ENCODE measurements at regions not wholly inside any gene's neighbourhood (a gene's known extent, or its start where the extent isn't known, plus 50 kb on each side); places are given as distances from the start of the nearest gene placed in this dataset.
A peak's percentile ranks its signal among the peaks of the same experiment; 100 is the strongest.

DNA sequence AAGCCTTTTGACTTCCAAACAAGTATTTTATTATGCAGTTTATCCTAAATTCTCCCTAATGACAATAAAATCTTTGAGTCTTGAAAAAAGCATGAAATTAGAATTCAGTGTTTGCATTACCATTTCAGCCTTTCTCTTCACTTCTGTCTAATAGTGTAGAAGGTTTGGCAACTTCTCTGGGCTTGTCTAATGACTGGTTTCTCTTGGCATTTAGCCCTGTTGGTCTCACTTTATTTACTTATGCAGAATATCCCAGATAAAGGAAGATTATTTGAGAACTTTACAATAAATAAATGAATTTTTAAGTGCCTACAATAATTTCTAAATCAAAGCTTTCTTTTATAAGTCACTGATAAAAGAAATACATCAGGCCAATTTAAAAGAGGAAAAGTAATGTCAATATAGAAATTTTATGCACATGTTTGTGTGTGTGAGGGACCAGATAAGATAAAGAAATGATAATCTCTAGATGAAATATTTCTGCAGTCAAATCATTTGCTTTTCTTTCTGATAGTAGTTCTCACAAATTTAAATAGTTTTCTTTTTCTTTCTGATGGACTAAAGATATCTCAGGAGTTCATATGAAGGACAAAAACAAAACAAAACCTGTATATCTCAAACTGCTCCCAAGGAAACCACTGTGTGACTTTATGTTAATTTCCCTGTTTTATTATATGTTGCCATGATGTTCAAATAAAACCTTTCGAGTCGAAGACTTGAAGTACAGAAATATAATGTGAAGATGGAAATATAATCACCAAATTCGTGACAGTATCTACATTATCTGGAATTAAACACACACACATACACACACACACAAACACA lies 533.1 kb upstream of the CBLB start:
- 0 out of 2 replicates have a peak, but pooled peaks cover 4% of the 10 kb centered on the region for H3F3A ChIP-seq (ENCODE audit: insufficient read depth, low read length)
- H3K4me3 ChIP-seq (ENCODE audit: low read depth, low read length, poor library complexity, severe bottlenecking) = no peak overlapping the region
- no peaks in the 10 kb centered on the region for H4K20me1 ChIP-seq (ENCODE audit: insufficient read depth, low read length)
- no peaks in the 10 kb centered on the region for H3K79me2 ChIP-seq (ENCODE audit: insufficient read depth, low read length)
- no peak overlapping the region for H2AFZ ChIP-seq (ENCODE audit: low read length)
- H3K9me3 ChIP-seq (ENCODE audit: low read length) = no peaks in the 10 kb centered on the region
- peaks cover 15% of the 10 kb centered on the region for H3K4me1 ChIP-seq (ENCODE audit: insufficient read depth, low read length, severe bottlenecking)
- H3K27me3 ChIP-seq (ENCODE audit: insufficient read depth, low read length) = no peaks in the 10 kb centered on the region
- no peak overlapping the region for H3K4me2 ChIP-seq (ENCODE audit: low read length)
- no peak overlapping the region for H3K9ac ChIP-seq (ENCODE audit: low read length)
- no peaks in the 10 kb centered on the region for H3K36me3 ChIP-seq (ENCODE audit: insufficient read depth, low read length)
- no peaks in the 10 kb centered on the region for H3K9me2 ChIP-seq (ENCODE audit: low read depth, low read length)
- TF ChIP-seq, protein P1, sequence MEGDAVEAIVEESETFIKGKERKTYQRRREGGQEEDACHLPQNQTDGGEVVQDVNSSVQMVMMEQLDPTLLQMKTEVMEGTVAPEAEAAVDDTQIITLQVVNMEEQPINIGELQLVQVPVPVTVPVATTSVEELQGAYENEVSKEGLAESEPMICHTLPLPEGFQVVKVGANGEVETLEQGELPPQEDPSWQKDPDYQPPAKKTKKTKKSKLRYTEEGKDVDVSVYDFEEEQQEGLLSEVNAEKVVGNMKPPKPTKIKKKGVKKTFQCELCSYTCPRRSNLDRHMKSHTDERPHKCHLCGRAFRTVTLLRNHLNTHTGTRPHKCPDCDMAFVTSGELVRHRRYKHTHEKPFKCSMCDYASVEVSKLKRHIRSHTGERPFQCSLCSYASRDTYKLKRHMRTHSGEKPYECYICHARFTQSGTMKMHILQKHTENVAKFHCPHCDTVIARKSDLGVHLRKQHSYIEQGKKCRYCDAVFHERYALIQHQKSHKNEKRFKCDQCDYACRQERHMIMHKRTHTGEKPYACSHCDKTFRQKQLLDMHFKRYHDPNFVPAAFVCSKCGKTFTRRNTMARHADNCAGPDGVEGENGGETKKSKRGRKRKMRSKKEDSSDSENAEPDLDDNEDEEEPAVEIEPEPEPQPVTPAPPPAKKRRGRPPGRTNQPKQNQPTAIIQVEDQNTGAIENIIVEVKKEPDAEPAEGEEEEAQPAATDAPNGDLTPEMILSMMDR (IDR thresholded peaks at IDR 0.05; ENCODE audit: low read length) = no peak
- no peak for TF ChIP-seq EZH2 (IDR thresholded peaks at IDR 0.05; ENCODE audit: borderline replicate concordance, low read length)
- no peak overlapping the region for H3K27ac ChIP-seq (ENCODE audit: low read depth, low read length, poor library complexity, severe bottlenecking)

DNA sequence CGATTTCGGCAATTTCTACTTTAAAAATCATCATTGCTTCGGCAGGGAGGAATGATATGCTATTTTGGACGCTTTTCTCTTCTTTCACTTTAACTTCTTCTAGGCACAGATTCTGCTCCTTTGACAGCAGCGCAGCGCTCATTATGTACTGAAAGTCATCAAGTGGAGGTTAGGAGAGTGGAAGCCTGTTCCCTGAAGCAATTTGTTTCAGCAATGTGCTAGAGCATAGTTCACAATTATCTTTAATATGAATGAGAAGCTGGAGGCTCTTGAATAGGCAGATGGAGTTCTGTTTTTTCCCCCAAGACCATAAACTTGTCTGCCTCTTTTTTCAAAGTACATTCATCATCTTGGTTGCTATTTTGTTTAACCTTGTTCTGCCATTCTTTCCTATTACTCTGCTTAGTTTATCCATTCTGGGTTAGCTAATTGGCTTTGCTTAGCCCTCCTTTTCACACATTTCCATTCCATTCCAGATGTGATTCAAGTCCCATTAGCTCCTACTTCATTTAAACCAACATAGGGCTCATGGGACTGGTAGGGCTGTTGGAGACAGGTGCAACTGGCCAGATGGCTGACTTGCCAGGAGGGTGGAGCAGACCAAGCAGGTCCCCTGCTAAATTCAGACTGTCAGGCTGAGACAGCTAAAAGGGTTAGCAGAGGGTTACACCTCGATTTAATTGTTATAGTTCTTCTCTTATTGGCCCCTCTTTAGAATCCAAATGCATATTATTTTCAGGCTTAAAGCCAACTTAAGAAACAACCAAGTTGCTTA lies 534.7 kb upstream of the CBLB start:
- no peaks in the 10 kb centered on the region for H3K27me3 ChIP-seq (ENCODE audit: insufficient read depth, low read length)
- H4K20me1 ChIP-seq (ENCODE audit: insufficient read depth, low read length) = no peaks in the 10 kb centered on the region
- H3K27ac ChIP-seq (ENCODE audit: low read depth, low read length, poor library complexity, severe bottlenecking) = peak overlapping the region; percentile 67
- no peak overlapping the region for H3K9ac ChIP-seq (ENCODE audit: low read length)
- H3K4me1 ChIP-seq (ENCODE audit: insufficient read depth, low read length, severe bottlenecking) = peaks cover 15% of the 10 kb centered on the region
- H3K4me2 ChIP-seq (ENCODE audit: low read length) = no peak overlapping the region; the same call in 1 of the 2 replicates
- no peak overlapping the region for H3K4me3 ChIP-seq (ENCODE audit: low read depth, low read length, poor library complexity, severe bottlenecking)
- H3F3A ChIP-seq (ENCODE audit: insufficient read depth, low read length) = 0 out of 2 replicates have a peak, but pooled peaks cover 4% of the 10 kb centered on the region
- no peaks in the 10 kb centered on the region for H3K9me3 ChIP-seq (ENCODE audit: low read length)
- TF ChIP-seq, protein P1 (IDR thresholded peaks at IDR 0.05; ENCODE audit: low read length) = no peak
- no peaks in the 10 kb centered on the region for H3K9me2 ChIP-seq (ENCODE audit: low read depth, low read length)
- H2AFZ ChIP-seq (ENCODE audit: low read length) = peak overlapping the region; percentile 91; the same call in 1 of the 2 replicates
- no peaks in the 10 kb centered on the region for H3K36me3 ChIP-seq (ENCODE audit: insufficient read depth, low read length)
- H3K79me2 ChIP-seq (ENCODE audit: insufficient read depth, low read length) = no peaks in the 10 kb centered on the region

DNA sequence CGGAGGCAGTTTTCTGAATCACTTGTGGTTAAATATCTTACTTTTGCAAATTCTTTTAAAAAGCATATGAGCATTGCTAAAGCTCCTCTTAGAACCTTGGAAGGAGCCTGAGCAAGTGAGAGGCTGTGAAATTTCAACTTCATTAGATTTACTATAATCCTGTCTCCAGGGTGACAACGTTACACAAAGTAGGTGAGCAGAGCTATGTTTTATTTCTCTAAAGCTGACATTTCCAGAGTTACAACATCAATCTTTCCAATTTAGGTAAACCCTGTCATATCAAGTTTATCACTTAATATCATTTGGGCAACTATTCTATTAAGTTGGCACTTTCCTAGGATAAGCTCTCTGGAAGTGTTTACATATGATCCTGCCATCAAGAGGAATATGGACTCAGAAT lies 544.9 kb upstream of the CBLB start:
- H3K79me2 ChIP-seq (ENCODE audit: insufficient read depth, low read length) = no peaks in the 10 kb centered on the region

More for the DNA sequence above, 544.9 kb upstream of the CBLB start:
- Histone ChIP-seq H2AFZ (ENCODE audit: low read length) (no peak overlapping the region), H3K4me2 (ENCODE audit: low read length) (no peak overlapping the region), H3K36me3 (ENCODE audit: insufficient read depth, low read length) (no peaks in the 10 kb centered on the region), H3K9me3 (ENCODE audit: low read length) (no peaks in the 10 kb centered on the region), H3K9me2 (ENCODE audit: low read depth, low read length) (no peaks in the 10 kb centered on the region), H3K27me3 (ENCODE audit: insufficient read depth, low read length) (no peaks in the 10 kb centered on the region), H3F3A (ENCODE audit: insufficient read depth, low read length) (no peaks in the 10 kb centered on the region), H3K9ac (ENCODE audit: low read length) (no peak overlapping the region), H4K20me1 (ENCODE audit: insufficient read depth, low read length) (no peaks in the 10 kb centered on the region), H3K4me1 (ENCODE audit: insufficient read depth, low read length, severe bottlenecking) (peaks cover 7% of the 10 kb centered on the region), H3K4me3 (ENCODE audit: low read depth, low read length, poor library complexity, severe bottlenecking) (no peak overlapping the region), H3K27ac (ENCODE audit: low read depth, low read length, poor library complexity, severe bottlenecking) (no peak overlapping the region)
- TF ChIP-seq, protein P1 (IDR thresholded peaks at IDR 0.05; ENCODE audit: low read length) = no peak
- TF ChIP-seq EZH2 (IDR thresholded peaks at IDR 0.05; ENCODE audit: borderline replicate concordance, low read length) = no peak

Measured in OCI-LY1 (cell line).